A549 (cell line): ENCODE measurements at regions not wholly inside any gene's neighbourhood (a gene's known extent, or its start where the extent isn't known, plus 50 kb on each side); places are given as distances from the start of the nearest gene placed in this dataset.

Experiments
- ATAC-seq, 2 experiments: fragments of 200-7000 bp in 1 of 2; fragments of >200 bp in 1 of 2; cut with Nextera tagmentation in 1 of 2; cut with Tn5 transposase in 1 of 2; 3 replicates each; pipeline versions ENCODE4 v1.8.0 to v1.9.1; 2018 to 2020; ENCODE audit warnings: mild to moderate bottlenecking in 1 of 2, moderate library complexity in 1 of 2
- CTCF ChIA-PET: fragments of 300-600 bp; sonication (Branson Sonifier 250); formaldehyde crosslinking; extraction: SDS; loops from one replicate; lab custom pipeline; 2021; ENCODE audit warnings: antibody characterized with exemption, inconsistent platforms; lab: Yijun Ruan, JAX
- POLR2A ChIA-PET: fragments of 350-600 bp; formaldehyde crosslinking; extraction: SDS; loops from one replicate; lab custom pipeline; 2021; ENCODE audit warnings: antibody characterized with exemption, inconsistent platforms; lab: Yijun Ruan, JAX
- DNase-seq, 2 experiments: peaks; one replicate each; pipeline versions ENCODE4 v3.0.0 to v3.0.0-alpha.2; 2011 to 2016; ENCODE audit warnings: low read depth in 1 of 2, low spot score in 1 of 2
- FAIRE-seq: peaks from 2 replicates; lab custom pipeline; 2011; peaks lifted over from hg19 to GRCh38; lab: Jason Lieb, UNC
- H3K27ac ChIP-seq, 2 experiments: fragments of >200 bp; sonication (Bioruptor Twin); formaldehyde crosslinking; 3 replicates each; pipeline ENCODE4 v1.5.1; 2016 to 2017
- H3K4me1 ChIP-seq: fragments of >200 bp; sonication (Bioruptor Twin); formaldehyde crosslinking; 3 replicates; pipeline ENCODE4 v1.6.1; 2016
- H3K4me2 ChIP-seq: fragments of >200 bp; sonication (Bioruptor Twin); formaldehyde crosslinking; 3 replicates; pipeline ENCODE4 v1.6.1; 2016
- H3K4me3 ChIP-seq: fragments of >200 bp; sonication (Bioruptor Twin); formaldehyde crosslinking; 3 replicates; pipeline ENCODE4 v1.5.1; 2016
- H3K9me3 ChIP-seq: fragments of >200 bp; sonication (Bioruptor Twin); formaldehyde crosslinking; 3 replicates; pipeline ENCODE4 v1.6.1; 2016
- BCL3 ChIP-seq: fragments of >200 bp; sonication (Bioruptor Twin); formaldehyde crosslinking; IDR thresholded peaks from 3 replicates; pipeline ENCODE4 v1.6.1; 2016
- BHLHE40 ChIP-seq: IDR thresholded peaks from 2 replicates; pipeline ENCODE4 v1.6.1; 2012; ENCODE audit warnings: low read depth, low read length, inconsistent platforms
- CBX2 ChIP-seq: fragments of 200-600 bp; sonication (generic); IDR thresholded peaks from 2 replicates; pipeline ENCODE4 v1.6.1; 2016; ENCODE audit warnings: low read depth, mild to moderate bottlenecking, borderline replicate concordance
- CBX8 ChIP-seq: fragments of 200-600 bp; sonication (generic); IDR thresholded peaks from 2 replicates; pipeline ENCODE4 v1.6.1; 2016
- CEBPB ChIP-seq, 2 experiments: fragments of >200 bp in 1 of 2; sonication (Bioruptor Twin) in 1 of 2; formaldehyde crosslinking in 1 of 2; IDR thresholded peaks; 2 replicates each; pipeline ENCODE4 v1.6.1; 2012 to 2016
- CHD2 ChIP-seq: fragments of 150-350 bp; IDR thresholded peaks from 2 replicates; pipeline ENCODE4 v1.6.1; 2014; ENCODE audit warnings: low read length; ENCODE audit not compliant: partially characterized antibody
- E2F6 ChIP-seq: IDR thresholded peaks from 2 replicates; pipeline ENCODE4 v1.6.1; 2012; ENCODE audit warnings: low read depth, borderline replicate concordance
- EHF ChIP-seq: fragments of 250-450 bp; sonication (Bioruptor Pico); IDR thresholded peaks from 2 replicates; pipeline ENCODE4 v1.5.0; 2020; ENCODE audit warnings: mild to moderate bottlenecking
- ELK1 ChIP-seq: fragments of 150-350 bp; IDR thresholded peaks from 2 replicates; pipeline ENCODE4 v1.6.1; 2014; ENCODE audit warnings: low read depth, mild to moderate bottlenecking, low read length
- GATA3 ChIP-seq: IDR thresholded peaks from 2 replicates; pipeline ENCODE4 v1.6.1; 2012; ENCODE audit warnings: borderline replicate concordance
- HES2 ChIP-seq: fragments of >200 bp; sonication (Bioruptor Twin); formaldehyde crosslinking; IDR thresholded peaks from 2 replicates; pipeline ENCODE4 v1.6.1; 2016
- HOXB13 ChIP-seq: fragments of 250-450 bp; sonication (Bioruptor Pico); IDR thresholded peaks from 2 replicates; pipeline ENCODE4 v1.5.0; 2020; ENCODE audit warnings: low read depth, mild to moderate bottlenecking, moderate library complexity
- HOXB5 ChIP-seq: fragments of 250-450 bp; sonication (Bioruptor Pico); IDR thresholded peaks from 2 replicates; pipeline ENCODE4 v1.5.0; 2020; ENCODE audit warnings: mild to moderate bottlenecking, moderate library complexity
- JUN ChIP-seq, 2 experiments: fragments of >200 bp; sonication (Bioruptor Twin); formaldehyde crosslinking; IDR thresholded peaks; 2 replicates in 1 of 2; 3 replicates in 1 of 2; pipeline ENCODE4 v1.6.1; 2016 to 2017
- KDM1A ChIP-seq: fragments of 200-600 bp; sonication (generic); IDR thresholded peaks from 2 replicates; pipeline ENCODE4 v1.6.1; 2016; ENCODE audit warnings: low read depth, mild to moderate bottlenecking
- KDM5A ChIP-seq: fragments of 200-600 bp; sonication (generic); IDR thresholded peaks from 2 replicates; pipeline ENCODE4 v1.6.1; 2016; ENCODE audit warnings: antibody characterized with exemption, mild to moderate bottlenecking
- MAFK ChIP-seq: fragments of 450-650 bp; IDR thresholded peaks from 2 replicates; pipeline ENCODE4 v1.6.1; 2014; ENCODE audit not compliant: partially characterized antibody
- MAX ChIP-seq: IDR thresholded peaks from 2 replicates; pipeline ENCODE4 v1.6.1; 2012
- MAZ ChIP-seq: fragments of 150-350 bp; IDR thresholded peaks from 2 replicates; pipeline ENCODE4 v1.6.1; 2014; ENCODE audit warnings: antibody characterized with exemption, low read depth, low read length, borderline replicate concordance
- NFE2L2 ChIP-seq: fragments of 150-350 bp; conservative IDR thresholded peaks from 2 replicates; pipeline ENCODE4 v1.6.1; 2014; ENCODE audit warnings: low read length
- NPAS2 ChIP-seq: fragments of 250-450 bp; sonication (Bioruptor Pico); IDR thresholded peaks from 2 replicates; pipeline ENCODE4 v1.8.0; 2022; ENCODE audit warnings: mild to moderate bottlenecking, moderate library complexity, borderline replicate concordance
- POLR2A ChIP-seq: IDR thresholded peaks from 2 replicates; pipeline ENCODE4 v1.6.1; 2012; ENCODE audit warnings: mild to moderate bottlenecking, low read length
- POLR2AphosphoS2 ChIP-seq: conservative IDR thresholded peaks from 2 replicates; pipeline ENCODE4 v1.6.1; 2012; ENCODE audit warnings: low read length, improper control_type of control experiment, inconsistent platforms
- RARB ChIP-seq: fragments of 250-450 bp; sonication (Bioruptor Pico); IDR thresholded peaks from 2 replicates; pipeline ENCODE4 v1.8.0; 2021; ENCODE audit warnings: mild to moderate bottlenecking, moderate library complexity
- REST ChIP-seq: fragments of 200-600 bp; sonication (generic); IDR thresholded peaks from 2 replicates; pipeline ENCODE4 v1.6.1; 2016; ENCODE audit warnings: antibody characterized with exemption, mild to moderate bottlenecking, moderate library complexity
- RFX5 ChIP-seq: fragments of 450-650 bp; IDR thresholded peaks from 2 replicates; pipeline ENCODE4 v1.7.1; 2014; ENCODE audit warnings: antibody characterized with exemption, mild to moderate bottlenecking, moderate library complexity
- RNF2 ChIP-seq: fragments of 200-600 bp; sonication (generic); IDR thresholded peaks from 2 replicates; pipeline ENCODE4 v1.6.1; 2016; ENCODE audit warnings: low read depth, mild to moderate bottlenecking, antibody characterized with exemption, moderate library complexity, borderline replicate concordance
- SREBF2 ChIP-seq: fragments of 450-650 bp; IDR thresholded peaks from 2 replicates; pipeline ENCODE4 v1.6.1; 2014; ENCODE audit warnings: mild to moderate bottlenecking, moderate library complexity
- TFCP2L1 ChIP-seq: fragments of 250-450 bp; sonication (Bioruptor Pico); IDR thresholded peaks from 2 replicates; pipeline ENCODE4 v1.5.0; 2021; ENCODE audit warnings: mild to moderate bottlenecking
- ZNF302 ChIP-seq: fragments of 250-450 bp; sonication (Bioruptor Pico); IDR thresholded peaks from 2 replicates; pipeline ENCODE4 v1.9.0; 2021; ENCODE audit warnings: inconsistent platforms, mild to moderate bottlenecking, moderate library complexity
- WGBS: methylation state at CpG from one replicate; pipeline ENCODE4 v1.1.6; 2017; ENCODE audit errors: missing lambda C conversion rate; 5-methylcytosine and 5-hydroxymethylcytosine counted together

GRCh38 chr16:74019612-74020011 lies 277.0 kb upstream of the PSMD7 start:
- no peaks in the 10 kb centered on the region for H3K4me1 ChIP-seq
- no peak for DNase-seq
- ChIA-PET POLR2A (no interaction called here), CTCF (interaction anchor here (0.8 kb wide), 1 partner anchor 16 kb away, joined by 4 read pairs; no protein-coding TSS in a partner anchor)
- H3K9me3 ChIP-seq: no peaks in the 10 kb centered on the region
- H3K4me2 ChIP-seq: no peak overlapping the region
- H3K4me3 ChIP-seq: no peak overlapping the region
- TF ChIP-seq MAZ (no peak), POLR2A (no peak), RARB (CRISPR knock-in tag) (no peak), KDM5A (no peak), REST (no peak), ELK1 (no peak), CBX8 (no peak), BHLHE40 (no peak), MAFK (no peak), KDM1A (no peak), SREBF2 (no peak), GATA3 (no peak), CHD2 (no peak), CEBPB (IDR thresholded peaks at IDR 0.05) (no peak), TFCP2L1 (CRISPR knock-in tag) (no peak), NFE2L2 (no peak), NPAS2 (no peak), JUN (IDR thresholded peaks at IDR 0.05) (no peak)
- no peak overlapping the region for H3K27ac ChIP-seq
- FAIRE-seq: no peak
- 10% methylated on average over 3 of the region's 3 CpGs for WGBS
- no peak for ATAC-seq

- FAIRE-seq (no peak), ATAC-seq (no peak), DNase-seq (no peak)
- H3K9me3 ChIP-seq: no peaks in the 10 kb centered on the region
- ChIA-PET CTCF (interaction anchor here (1.0 kb wide), 2 partner anchors 10 to 60 kb away, joined by 3 to 4 read pairs; no protein-coding TSS in a partner anchor), POLR2A (no interaction called here)
- H3K4me1 ChIP-seq: no peaks in the 10 kb centered on the region
- no peak overlapping the region for H3K27ac ChIP-seq
- H3K4me2 ChIP-seq: no peak overlapping the region
- H3K4me3 ChIP-seq: no peak overlapping the region
- TF ChIP-seq EHF (no peak), HOXB5 (CRISPR knock-in tag) (no peak), HES2 (no peak), BCL3 (no peak), RFX5 (no peak), CBX2 (no peak), E2F6 (no peak), MAX (no peak), POLR2AphosphoS2 (no peak), REST (no peak), NPAS2 (no peak), RNF2 (no peak), ZNF302 (no peak), CBX8 (no peak), HOXB13 (CRISPR knock-in tag) (no peak)
Measured at GRCh38 chr16:74015953-74016352, 280.7 kb upstream of the PSMD7 start.
